Kidney capillary endothelial cell (primary cell): ENCODE measurements at regions not wholly inside any gene's neighbourhood (a gene's known extent, or its start where the extent isn't known, plus 50 kb on each side); places are given as distances from the start of the nearest gene placed in this dataset.

Experiments
- DNase-seq: peaks from one replicate; pipeline ENCODE4 v3.0.0-alpha.2; 2018; ENCODE audit warnings: low spot score

DNA sequence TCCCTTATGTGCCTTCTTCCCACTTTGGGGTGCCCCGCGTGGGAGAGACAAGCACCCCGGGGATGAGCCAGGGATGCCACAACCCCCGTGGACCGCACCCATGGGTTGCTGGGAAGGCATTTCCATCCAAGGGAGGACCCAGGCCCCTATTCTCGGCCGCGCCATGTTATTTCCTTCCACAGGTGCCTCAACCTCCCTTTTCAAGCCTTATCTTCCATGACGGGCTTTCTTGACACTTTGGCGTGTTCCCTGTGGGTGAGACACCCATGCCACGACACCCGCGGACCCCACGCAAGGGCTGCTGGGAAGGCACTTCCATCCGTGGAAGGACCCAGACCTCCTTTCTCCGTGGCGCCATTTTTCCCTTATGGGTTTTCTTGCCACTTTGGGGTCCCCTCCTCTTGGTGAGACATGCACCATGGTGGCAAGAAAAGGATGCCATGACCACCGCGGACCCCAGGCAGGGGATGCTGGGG, 269.2 kb downstream of the ALG10 start:
- DNase-seq, result no peak

DNA sequence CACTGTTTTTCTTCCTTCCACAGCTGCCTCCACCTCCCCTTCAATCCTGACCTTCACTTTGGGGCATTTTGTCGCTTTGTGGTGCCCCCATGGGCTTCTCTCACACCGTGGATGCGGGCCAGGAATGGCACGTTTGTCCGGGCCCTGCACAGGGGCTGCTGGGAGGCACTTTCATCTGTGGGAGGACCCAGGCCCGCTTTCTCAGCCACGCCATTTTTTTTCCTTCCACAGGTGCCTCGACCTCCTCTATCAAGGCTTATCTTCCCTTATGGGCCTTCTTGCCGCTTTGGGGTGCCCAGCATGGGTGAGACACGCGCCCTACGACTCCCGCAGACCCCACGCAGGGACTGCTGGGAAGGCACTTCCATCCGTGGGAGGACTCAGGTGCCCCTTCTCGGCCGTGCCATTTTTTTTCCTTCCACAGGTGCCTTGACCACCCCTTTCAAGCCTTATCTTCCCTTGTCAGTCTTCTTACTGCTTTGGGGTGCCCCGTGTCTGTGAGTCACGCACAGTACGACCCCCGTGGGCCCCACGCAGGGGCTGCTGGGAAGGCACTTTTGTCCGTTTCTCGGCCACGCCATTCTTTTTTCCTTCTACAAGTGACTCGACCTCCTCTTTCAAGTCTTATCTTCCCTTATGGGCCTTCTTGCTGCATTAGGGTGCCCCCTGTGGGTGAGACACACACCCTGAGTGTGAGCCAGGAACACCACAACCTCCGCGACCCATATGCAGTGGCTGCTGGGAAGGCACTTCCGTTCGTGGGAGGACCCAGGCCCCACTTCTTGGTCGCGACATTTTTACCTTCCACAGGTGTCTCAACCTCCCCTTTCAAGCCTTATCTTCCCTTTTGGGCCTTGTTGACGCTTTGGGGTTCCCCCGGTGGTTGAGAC, 270.7 kb downstream of the ALG10 start:
- DNase-seq, result no peak

DNA sequence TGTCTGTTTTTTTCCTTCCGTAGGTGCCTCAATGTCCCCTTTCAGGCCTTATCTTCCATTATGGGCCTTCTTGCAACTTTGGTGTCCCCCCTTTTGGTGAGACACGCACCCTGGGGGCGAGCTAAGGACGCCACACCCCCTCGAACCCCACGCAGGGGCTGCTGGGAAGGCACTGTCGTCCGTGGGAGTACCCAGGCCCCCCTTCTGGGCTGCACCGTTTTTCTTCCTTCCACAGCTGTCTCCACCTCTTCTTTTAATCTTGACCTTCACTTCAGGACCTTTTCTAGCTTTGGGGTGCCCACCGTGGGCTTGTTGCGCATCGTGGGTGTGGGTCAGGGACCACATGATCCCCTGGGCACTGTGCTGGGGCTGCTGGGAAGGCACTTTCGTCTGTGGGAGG, 271.8 kb downstream of the ALG10 start:
- no peak for DNase-seq

DNA sequence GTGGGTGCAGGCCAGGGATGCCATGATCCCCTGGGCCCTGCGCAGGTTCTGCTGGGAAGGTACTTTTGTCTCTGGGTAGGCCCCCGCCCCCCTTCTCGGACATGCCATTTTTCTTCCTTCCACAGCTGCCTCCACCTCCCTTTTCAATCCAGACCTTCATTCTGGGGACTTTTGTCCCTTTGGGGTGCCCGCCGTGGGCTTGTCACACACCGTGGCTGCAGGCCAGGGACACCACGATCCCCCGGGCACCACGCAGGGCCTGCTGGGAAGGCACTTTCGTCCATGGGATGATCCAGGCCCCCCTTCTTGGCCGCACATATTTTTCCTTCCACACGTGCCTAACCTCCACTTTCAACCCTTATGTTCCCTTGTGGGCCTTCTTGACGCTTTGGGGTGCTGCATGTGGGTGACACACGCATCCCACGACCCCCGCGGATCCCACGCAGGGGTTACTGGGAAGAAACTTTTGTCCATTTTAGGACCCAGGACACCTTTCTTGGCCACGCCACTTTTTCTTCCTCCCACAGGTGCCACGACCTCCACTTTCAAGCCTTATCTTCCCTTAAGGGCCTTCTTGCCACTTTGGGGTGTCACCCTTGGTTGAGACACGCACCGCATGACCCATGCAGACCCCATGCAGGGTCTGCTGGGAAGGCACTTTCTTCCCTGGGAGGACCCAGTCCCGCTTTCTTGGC, 272.5 kb downstream of the ALG10 start:
- DNase-seq, result no peak

DNA sequence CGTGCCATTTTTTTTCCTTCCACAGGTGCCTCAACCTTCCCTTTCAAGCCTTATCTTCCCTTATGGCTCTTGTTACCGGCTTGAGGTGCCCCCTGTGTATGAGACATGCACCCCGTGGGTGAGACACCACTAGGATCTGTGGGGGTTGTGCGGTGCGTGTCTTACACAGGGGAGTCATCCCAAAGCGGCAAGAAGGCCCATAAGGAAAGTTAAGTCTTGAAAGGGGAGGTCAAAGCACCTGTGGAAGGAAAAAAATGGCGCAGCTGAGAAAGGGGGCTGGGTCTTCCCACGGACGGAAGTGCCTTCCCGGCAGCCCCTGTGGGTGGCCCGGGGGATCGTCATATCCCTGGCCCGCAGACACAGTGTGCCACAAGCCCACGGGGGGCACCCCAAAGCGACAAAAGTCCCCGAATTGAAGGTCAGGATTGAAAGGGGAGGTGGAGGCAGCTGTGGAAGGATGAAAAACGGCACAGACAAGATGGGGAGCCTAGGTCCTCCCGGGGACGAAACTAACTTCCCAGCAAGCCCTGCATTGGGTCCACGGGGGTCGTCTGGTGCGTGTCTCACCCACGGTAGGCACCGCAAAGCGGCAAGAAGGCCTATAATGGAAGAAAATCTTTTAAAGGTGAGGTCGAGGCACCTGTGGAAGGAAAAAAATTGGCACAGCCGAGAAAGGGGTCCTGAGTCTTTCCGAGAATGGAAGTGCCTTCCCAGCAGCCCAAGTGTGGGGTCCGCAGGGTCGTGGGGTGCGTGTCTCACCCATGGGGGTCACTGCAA, 273.3 kb downstream of the ALG10 start:
- no peak for DNase-seq

DNA sequence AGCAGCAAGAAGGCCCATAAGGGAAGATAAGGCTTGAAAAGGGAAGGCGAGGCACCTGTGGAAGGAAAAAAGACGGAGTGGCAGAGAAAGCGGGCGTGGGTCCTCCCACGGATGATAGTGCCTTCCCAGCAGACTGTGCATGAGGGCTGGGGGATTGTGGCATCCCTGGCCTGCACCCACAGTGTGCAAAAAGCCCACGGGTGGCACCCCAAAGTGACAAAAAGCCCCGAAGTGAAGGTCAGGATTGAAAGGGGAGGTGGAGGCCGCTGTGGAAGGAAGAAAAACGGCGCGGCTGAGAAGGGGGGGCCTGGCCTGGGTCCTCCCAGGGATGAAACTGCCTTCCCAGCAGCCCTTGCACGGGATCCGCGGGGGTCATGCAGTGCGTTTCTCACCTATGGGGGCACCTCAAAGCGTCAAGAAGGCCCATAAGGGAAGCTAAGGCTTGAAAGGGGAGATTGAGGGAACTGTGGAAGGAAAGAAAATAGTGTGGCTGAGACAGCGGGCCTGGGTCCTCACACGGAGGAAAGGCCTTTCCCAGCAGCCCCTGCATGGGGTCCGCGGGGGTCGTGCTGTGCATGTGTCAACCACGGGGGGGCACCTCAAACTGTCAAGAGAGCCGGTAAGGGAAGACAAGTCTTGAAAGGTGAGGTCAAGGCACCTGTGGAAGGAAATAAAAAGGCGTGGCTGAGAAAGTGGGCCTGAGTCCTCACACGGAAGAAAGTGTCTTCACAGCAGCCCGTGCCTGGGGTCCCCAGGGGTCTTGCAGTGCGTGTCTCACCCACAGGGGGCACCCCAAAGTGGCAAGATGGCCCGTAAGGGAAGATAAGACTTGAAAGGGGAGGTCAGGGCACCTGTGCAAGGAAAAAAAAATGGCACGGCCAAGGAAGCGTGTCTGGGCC, 274.1 kb downstream of the ALG10 start:
- no peak for DNase-seq

DNA sequence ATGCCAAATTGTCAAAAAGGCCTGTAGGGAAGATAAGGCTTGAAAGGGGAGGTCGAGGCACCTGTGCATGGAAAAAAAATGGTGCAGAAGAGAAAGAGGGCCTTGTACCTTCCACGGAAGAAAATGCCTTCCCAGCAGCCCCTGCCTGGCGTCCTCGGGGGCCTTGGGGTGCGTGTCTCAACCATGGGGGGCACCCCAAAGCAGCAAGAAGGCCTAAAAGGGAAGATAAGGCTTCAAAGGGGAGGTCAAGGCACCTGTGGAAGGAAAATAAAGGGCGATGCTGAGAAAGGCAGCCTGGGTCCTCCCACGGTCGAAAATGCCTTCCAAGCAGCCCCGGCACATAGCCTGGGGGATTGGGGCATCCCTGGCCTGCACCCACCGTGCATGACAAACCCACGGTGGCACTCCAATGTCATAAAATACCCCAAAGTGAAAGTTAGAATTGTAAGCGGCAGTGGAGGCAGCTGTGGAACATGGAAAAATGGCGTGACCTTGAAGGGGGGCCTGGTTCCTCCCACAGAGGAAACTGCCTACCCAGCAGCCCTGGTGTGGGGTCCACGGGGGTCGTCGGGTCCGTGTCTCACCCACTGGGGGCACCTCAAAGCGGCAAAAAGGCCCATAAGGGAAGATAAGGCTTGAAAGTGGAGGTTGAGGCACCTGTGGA, 275.0 kb downstream of the ALG10 start:
- DNase-seq, result no peak

DNA sequence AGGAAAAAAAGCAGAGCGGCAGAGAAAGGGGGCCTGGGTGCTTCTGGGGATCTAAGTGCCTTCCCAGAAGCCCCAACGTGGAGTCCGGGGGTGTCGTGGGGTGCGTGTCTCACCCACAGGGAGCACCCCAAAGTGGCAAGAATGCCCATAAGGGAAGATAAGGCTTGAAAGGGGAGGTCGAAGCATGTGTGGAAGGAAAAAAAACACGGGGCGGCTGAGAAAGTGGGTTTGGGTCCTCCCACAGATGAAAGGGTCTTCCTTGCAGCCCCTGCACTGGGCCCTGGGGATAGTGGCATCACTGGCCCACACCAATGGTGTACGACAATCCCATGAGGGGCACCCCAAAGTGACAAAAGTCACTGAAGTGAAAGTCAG, 275.5 kb downstream of the ALG10 start:
- DNase-seq, result no peak

DNA sequence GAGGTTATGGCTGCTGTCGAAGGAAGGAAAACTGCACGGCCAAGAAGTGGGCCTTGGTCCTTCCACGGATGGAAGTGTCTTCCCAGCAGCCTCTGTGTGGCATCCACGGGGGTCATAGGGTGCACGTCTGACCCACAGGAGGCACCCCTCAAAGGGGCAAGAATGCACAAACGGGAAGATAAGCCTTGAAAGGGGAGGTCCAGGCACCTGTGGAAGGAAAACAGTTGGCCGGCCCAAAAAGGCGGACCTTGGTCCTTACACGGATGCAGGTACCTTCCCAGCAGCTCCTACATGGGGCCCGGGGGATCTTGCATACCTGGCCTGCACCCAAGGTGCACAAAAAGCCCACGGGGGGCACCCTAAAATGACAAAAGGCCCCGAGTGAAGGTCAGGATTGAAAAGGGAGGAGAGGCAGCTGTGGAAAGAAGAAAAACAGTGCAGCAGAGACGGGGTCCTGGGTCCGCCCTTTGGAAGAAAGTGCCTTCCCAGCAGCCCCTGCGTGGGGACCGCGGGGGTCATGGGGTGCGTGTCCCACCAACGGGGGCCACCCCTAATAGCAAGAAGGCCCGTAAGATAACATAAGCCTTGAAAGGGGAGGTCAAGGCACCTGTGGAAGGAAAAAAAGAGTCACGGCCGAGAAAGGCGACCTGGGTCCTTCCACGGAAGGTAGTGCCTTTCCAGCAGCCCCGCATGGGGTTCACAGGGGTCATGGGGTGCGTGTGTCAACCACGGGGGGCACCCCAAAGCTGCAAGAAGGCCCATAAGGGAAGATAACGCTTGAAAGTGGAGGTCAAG, 276.1 kb downstream of the ALG10 start:
- no peak for DNase-seq

DNA sequence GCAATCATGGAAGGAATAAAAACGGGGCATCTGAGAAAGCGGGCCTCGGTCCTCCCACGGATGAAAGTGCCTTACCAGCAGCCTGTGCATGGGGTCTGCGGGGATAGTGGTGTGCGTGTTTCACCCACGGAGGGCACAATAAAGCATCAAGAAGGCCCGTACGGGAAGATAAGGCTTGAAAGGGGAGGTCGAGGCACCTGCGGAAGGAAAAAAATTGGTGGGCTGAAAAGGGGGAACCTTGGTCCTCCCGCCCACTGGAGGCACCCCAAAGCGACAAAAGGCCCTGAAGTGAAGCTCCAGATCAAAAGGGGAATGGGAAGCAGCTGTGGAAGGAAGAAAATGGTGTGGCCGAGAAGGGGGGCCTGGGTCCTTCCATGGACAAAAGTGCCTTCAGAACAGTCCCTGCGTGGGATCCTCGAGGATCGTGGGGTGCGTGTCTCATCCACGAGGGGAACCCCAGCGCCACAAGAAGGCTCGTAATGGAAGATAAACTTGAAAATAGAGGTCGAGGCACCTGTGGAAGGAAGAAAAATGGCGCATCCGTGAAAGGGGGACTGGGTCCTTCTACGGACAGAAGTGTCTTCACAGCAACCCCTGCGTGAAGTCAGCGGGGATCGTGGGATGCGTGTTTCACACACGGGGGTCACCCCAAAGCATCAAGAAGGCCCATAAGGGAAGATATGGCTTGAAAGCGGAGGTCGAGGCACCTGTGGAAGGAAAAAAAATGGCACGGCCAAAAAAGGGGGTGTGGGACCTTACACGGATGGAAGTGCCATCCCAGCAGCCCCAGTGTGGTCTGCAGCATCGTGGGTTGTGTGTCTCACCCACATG, 276.9 kb downstream of the ALG10 start:
- no peak for DNase-seq

DNA sequence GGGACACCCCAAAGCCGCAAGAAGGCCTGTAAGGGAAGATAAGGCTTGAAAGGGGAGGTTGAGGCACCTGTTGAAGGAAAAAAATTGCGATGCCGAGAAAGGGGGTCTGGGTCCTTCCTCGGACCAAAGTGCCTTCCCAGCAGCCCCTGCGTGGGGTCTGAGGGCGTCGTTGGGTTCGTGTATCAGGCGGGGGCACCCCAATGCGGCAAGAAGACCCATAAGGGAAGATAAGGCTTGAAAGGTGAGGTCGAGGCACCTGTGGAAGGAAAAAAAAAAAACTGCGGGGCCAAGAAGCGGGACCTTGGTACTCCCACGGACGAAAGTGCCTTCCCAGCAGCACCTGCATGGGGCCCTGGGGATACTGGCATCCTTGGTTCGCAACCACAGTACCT, 277.5 kb downstream of the ALG10 start:
- DNase-seq, result no peak

DNA sequence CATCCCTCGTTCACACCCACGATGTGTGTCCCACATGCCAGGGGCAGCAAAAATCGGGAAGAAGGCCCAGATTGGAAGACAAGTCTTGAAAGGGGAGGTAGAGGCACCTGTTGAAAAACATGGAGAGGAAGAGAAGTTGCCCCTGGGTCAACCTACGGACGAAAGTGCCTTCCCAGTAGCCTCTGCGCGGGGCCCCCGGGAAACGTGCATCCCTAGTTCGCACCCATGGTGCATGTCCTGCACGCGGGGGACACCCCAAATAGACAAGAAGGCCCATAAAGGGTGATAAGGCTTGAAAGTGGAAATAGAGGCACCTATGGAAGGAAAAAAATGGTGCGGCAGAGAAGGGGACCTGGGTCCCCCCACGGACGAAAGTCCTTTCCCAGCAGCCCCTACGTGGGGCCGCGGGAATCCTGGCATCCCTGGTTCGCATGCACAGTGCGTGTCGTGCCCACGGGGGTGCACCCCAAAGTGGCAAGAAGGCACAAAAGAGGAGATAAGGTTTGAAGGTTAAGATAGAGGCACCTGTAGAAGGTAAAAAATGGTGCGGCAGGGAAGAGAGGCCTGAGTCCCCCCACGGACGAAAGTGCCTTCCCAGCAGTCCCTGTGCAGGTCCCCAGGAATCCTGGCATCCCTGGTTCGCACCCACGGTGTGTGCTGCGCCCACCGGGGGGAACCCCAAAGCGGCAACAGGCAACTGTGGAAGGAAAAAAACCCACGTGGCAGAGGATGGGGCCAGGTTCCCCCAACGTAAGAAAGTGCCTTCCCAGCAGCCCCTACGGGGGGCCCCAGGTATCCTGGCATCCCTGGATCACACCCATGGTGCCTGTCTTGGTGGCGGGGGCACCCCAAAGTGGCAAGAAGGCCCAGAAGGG, 278.3 kb downstream of the ALG10 start:
- no peak for DNase-seq

DNA sequence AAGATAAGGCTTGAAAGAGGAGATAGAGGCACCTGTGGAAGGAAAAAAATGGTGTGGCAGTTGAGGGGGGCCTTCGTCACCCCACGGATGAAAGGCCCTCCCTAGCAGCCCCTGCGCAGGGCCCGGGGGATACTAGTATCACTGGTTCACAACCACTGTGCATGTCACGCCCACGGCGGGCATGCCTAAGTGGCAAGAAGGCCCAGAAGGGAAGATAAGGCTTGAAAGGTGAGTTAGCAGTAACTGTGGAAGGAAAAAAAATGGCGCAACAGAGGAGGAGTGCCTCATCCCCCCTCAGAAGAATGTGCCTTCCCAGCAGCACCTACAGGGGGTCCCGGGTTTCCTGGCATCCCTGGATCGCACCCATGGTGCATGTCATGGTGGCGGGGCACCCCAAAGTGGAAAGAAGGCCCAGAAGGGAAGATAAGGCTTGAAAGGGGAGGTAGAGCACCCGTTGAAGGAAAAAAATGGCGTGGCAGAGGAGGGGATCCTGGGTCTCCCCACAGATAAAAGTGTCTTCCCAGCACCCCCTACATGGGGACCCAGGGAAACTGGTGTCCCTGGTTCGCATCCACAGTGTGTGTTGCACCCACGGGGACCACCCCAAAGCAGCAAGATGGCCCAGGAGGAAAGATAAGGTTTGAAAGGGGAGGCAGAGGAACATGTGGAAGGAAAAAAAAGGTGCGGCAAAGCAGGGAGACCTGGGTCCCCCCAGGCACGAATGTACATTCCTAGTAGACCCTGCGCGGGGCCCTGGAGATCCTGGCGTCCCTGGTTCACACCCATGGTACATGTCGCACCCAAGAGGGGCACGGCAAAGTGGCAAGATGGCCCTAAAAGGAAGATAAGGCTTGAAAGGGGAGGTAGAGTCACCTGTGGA, 279.2 kb downstream of the ALG10 start:
- no peak for DNase-seq

DNA sequence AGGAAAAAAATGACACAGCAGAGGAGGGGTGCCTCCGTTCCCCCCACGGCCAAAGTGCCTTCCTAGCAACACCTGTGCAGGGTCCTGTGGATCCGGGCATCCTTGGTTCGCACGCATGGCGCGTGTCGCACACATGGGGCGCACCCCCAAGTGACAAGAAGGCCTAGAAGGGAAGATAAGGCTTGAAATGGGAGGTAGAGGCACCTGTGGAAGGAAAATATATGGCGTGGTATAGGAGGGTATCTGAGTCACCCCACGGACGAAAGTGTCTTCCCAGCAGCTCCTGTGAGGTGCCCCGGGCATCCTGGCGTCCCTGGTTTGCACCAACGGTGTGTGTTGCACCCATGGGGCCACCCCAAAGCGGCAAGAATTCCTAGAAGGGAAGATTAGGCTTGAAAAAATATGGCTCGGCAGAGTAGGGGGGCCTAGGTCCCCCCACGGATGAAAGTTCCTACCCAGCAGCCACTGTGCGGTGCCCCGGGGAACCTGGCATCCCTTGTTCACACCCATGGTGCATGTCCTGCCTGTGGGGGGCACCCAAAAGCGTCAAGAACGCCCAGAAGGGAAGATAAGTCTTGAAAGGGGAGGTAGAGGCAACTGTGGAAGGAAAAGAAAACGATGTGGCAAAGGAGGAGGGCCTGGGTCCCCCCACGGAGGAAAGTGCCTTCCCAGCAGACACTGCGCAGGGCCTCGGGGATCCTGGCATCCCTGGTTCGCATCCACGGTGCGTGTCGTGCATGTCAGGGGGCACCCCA, 280.0 kb downstream of the ALG10 start:
- DNase-seq, result no peak

DNA sequence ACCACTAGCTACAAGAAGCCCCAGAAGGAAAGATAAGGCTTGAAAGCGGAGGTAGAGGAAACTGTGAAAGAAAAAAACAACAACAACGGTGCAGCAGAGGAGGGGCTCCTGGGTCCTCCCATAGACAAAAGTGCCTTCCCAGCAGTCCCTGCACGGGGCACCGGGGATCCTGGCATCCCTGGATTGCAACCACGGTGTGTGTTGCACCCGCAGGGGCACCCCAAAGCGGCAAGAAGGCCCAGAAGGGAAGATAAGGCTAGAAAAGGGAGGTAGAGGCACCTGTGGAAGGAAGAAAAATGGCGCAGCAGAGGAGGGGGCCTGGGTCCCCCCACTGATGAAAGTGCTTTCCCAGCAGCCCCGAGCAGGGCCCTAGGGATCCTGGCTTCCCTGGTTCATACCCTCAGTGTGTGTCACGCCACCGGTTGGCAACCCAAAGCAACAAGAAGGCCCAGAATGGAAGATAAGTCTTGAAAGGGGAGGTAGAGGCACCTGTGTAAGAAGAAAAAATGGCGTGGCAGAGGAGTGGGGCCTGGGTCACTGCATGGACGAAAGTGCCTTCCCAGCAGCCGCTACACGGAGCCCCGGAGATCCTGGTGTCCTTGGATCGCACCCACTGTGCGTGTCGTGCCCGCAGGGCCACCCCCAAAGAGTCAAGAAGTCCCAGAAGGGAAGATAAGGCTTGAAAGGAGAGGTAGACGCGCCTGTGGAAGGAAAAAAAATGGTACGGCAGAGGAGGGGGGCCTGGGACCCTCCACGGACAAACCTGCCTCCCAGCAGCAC, 281.0 kb downstream of the ALG10 start:
- no peak for DNase-seq

DNA sequence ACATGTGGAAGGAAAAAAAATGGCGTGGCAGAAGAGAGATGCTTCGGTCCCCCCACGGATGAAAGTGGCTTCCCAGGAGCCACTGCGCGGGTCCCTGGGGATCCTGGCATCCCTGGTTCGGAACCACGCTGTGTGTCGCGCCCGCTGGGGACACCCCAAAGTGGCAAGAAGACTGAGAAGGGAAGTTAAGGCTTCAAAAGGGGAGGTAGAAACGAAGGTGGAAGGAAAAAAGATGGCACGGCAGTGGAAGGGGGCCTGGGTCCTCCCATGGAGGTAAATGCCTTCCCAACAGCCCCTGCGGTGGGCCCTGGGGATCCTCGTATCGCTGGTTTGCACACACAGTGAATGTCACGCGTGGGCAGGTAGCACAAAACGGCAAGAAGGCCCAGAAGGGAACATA, 281.7 kb downstream of the ALG10 start:
- no peak for DNase-seq
